SK-N-SH treated with all-trans-retinoic acid at 6 μM for 48 hours (cell line): ENCODE measurements at regions not wholly inside any gene's neighbourhood (a gene's known extent, or its start where the extent isn't known, plus 50 kb on each side); places are given as distances from the start of the nearest gene placed in this dataset.

ENCODE experiments used
- ATAC-seq: fragments of 200-7000 bp; cut with Tn5 transposase; 3 replicates; pipeline ENCODE4 v1.9.1; 2020; ENCODE audit warnings: mild to moderate bottlenecking, moderate library complexity
- ARNTL ChIP-seq: fragments of 450-650 bp; formaldehyde crosslinking; IDR thresholded peaks from 2 replicates; pipeline ENCODE4 v1.5.0; 2020; ENCODE audit warnings: low read depth, mild to moderate bottlenecking, moderate library complexity, borderline replicate concordance
- BACH2 ChIP-seq: fragments of 250-450 bp; sonication (Bioruptor Pico); IDR thresholded peaks from 2 replicates; pipeline ENCODE4 v1.9.0; 2021; ENCODE audit warnings: mild to moderate bottlenecking, borderline replicate concordance
- CSDC2 ChIP-seq: fragments of 250-450 bp; sonication (Bioruptor Pico); IDR thresholded peaks from 2 replicates; pipeline ENCODE4 v1.5.0; 2020; ENCODE audit warnings: mild to moderate bottlenecking, moderate library complexity
- ESRRG ChIP-seq: fragments of 250-450 bp; sonication (Bioruptor Pico); IDR thresholded peaks from 2 replicates; pipeline ENCODE4 v1.6.1; 2021; ENCODE audit warnings: mild to moderate bottlenecking
- GLIS3 ChIP-seq: fragments of 250-450 bp; sonication (Bioruptor Pico); IDR thresholded peaks from 2 replicates; pipeline ENCODE4 v1.5.0; 2020; ENCODE audit warnings: mild to moderate bottlenecking, moderate library complexity
- OSR1 ChIP-seq: fragments of 250-450 bp; sonication (Bioruptor Pico); IDR thresholded peaks from 2 replicates; pipeline ENCODE4 v1.8.0; 2022; ENCODE audit warnings: moderate library complexity, mild to moderate bottlenecking, inconsistent platforms
- PPARA ChIP-seq: fragments of 250-450 bp; sonication (Bioruptor Pico); IDR thresholded peaks from 2 replicates; pipeline ENCODE4 v1.5.0; 2020; ENCODE audit warnings: mild to moderate bottlenecking, borderline replicate concordance
- RARB ChIP-seq: fragments of 250-450 bp; sonication (Bioruptor Pico); IDR thresholded peaks from 2 replicates; pipeline ENCODE4 v1.8.0; 2021; ENCODE audit warnings: mild to moderate bottlenecking, moderate library complexity
- SNAI2 ChIP-seq: fragments of 250-450 bp; sonication (Bioruptor Pico); IDR thresholded peaks from 2 replicates; pipeline ENCODE4 v1.5.0; 2020; ENCODE audit warnings: mild to moderate bottlenecking, moderate library complexity
- TCF4 ChIP-seq: fragments of 250-450 bp; sonication (Bioruptor Pico); IDR thresholded peaks from 2 replicates; pipeline ENCODE4 v1.8.0; 2021; ENCODE audit warnings: mild to moderate bottlenecking, moderate library complexity, borderline replicate concordance
- ZC3H10 ChIP-seq: fragments of 250-450 bp; sonication (Bioruptor Pico); IDR thresholded peaks from 2 replicates; pipeline ENCODE4 v1.5.1; 2021; ENCODE audit warnings: mild to moderate bottlenecking, moderate library complexity
- ZFP3 ChIP-seq: fragments of 250-450 bp; sonication (Bioruptor Pico); IDR thresholded peaks from 2 replicates; pipeline ENCODE4 v1.5.0; 2020; ENCODE audit warnings: mild to moderate bottlenecking, moderate library complexity
- ZFP30 ChIP-seq: fragments of 450-650 bp; formaldehyde crosslinking; IDR thresholded peaks from 2 replicates; pipeline ENCODE4 v1.5.0; 2022; ENCODE audit warnings: mild to moderate bottlenecking, moderate library complexity
- ZNF565 ChIP-seq: fragments of 450-650 bp; formaldehyde crosslinking; conservative IDR thresholded peaks from 2 replicates; pipeline ENCODE4 v1.5.0; 2020; ENCODE audit warnings: low read depth, mild to moderate bottlenecking, moderate library complexity
- ZNF70 ChIP-seq: fragments of 450-650 bp; formaldehyde crosslinking; IDR thresholded peaks from 2 replicates; pipeline ENCODE4 v1.5.0; 2020; ENCODE audit warnings: mild to moderate bottlenecking, moderate library complexity
- ZNF8 ChIP-seq: fragments of 450-650 bp; formaldehyde crosslinking; IDR thresholded peaks from 2 replicates; pipeline ENCODE4 v1.5.0; 2020; ENCODE audit warnings: mild to moderate bottlenecking, moderate library complexity
- TF ChIP-seq, protein P1 (sequence below): fragments of 250-450 bp; sonication (Bioruptor Pico); IDR thresholded peaks from 2 replicates; pipeline ENCODE4 v1.5.1; 2020; ENCODE audit warnings: low read depth, mild to moderate bottlenecking, moderate library complexity
- TF ChIP-seq, protein P2 (sequence below): fragments of 250-450 bp; sonication (Bioruptor Pico); IDR thresholded peaks from 2 replicates; pipeline ENCODE4 v1.8.0; 2021; ENCODE audit warnings: low read depth, mild to moderate bottlenecking, moderate library complexity, borderline replicate concordance
- TF ChIP-seq, protein P3 (sequence below): fragments of 250-450 bp; sonication (Bioruptor Pico); IDR thresholded peaks from 2 replicates; pipeline ENCODE4 v1.5.0; 2020; ENCODE audit warnings: mild to moderate bottlenecking, moderate library complexity
- TF ChIP-seq, protein P4 (sequence below): fragments of 250-450 bp; sonication (Bioruptor Pico); IDR thresholded peaks from 2 replicates; pipeline ENCODE4 v1.8.0; 2020; ENCODE audit warnings: mild to moderate bottlenecking, moderate library complexity, borderline replicate concordance

DNA sequence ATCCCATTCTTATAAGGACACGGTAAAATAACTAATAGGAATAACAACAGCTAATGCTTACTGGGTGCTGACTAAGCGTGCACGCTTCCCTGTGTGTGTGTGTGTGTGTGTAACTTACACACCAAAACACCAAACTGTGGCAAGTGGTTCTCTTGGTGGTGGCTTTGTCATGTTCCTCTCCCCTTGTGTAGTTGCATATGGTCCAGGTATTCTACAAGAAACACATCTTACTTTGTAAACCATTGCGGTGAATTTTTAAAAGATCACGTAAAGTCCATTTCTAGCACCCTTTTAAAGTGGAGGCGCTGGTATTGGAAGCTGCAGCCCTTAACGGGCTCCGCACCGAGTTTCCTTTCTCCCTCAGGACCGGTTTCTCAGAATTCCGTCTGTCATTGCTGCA lies 221.0 kb upstream of the FOXF1 start:
- ATAC-seq = no peak
- TF ChIP-seq OSR1 (CRISPR knock-in tag) (no peak), ESRRG (no peak), ZC3H10 (CRISPR knock-in tag) (no peak)
- TF ChIP-seq, protein P1, sequence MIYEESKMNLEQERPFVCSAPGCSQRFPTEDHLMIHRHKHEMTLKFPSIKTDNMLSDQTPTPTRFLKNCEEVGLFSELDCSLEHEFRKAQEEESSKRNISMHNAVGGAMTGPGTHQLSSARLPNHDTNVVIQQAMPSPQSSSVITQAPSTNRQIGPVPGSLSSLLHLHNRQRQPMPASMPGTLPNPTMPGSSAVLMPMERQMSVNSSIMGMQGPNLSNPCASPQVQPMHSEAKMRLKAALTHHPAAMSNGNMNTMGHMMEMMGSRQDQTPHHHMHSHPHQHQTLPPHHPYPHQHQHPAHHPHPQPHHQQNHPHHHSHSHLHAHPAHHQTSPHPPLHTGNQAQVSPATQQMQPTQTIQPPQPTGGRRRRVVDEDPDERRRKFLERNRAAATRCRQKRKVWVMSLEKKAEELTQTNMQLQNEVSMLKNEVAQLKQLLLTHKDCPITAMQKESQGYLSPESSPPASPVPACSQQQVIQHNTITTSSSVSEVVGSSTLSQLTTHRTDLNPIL = no peak

DNA sequence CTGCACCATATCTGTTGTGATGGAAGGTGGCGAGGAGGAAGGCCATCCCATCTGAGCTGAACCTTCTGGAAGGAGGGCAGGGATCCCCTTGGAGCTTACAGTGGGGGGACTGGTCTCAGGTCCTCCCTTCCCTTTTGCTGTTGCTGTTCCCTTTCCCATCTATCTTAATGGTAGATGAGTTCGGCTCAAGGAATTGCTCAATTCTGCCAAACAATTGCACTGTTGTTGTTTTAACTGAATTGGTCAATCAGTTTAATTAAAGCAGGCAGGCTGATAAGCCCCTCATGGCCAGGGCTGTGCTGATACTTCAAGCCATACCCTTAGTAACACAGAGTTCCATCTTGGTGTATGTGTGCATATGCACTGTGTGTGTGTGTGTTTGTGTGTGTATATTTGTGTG lies 220.4 kb upstream of the FOXF1 start:
- no peak for ATAC-seq
- TF ChIP-seq ARNTL (CRISPR knock-in tag) (no peak), ZNF565 (CRISPR knock-in tag) (no peak)
- TF ChIP-seq, protein P2, sequence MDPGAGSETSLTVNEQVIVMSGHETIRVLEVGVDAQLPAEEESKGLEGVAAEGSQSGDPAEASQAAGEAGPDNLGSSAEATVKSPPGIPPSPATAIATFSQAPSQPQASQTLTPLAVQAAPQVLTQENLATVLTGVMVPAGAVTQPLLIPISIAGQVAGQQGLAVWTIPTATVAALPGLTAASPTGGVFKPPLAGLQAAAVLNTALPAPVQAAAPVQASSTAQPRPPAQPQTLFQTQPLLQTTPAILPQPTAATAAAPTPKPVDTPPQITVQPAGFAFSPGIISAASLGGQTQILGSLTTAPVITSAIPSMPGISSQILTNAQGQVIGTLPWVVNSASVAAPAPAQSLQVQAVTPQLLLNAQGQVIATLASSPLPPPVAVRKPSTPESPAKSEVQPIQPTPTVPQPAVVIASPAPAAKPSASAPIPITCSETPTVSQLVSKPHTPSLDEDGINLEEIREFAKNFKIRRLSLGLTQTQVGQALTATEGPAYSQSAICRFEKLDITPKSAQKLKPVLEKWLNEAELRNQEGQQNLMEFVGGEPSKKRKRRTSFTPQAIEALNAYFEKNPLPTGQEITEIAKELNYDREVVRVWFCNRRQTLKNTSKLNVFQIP = no peak

DNA sequence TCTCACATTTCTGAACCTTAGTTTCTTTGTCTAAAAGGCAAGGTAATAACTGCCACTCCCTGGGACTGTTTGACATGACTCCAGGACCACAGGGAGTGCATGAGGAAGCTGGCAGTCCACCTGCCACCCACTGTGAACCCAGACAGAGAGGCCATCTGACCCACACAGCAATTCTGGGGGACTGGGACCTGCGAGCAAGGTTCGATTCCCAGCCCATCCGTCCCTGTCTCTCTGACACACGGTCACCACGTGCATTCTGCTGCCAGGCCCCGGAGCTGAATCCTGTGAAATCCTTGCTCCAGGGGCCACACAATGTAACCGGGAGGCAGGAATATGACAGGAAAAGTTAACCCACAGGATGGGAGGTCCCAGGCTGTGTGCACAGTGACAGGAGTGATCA lies 218.8 kb upstream of the FOXF1 start:
- TF ChIP-seq, protein P2 = no peak
- TF ChIP-seq TCF4 = no peak
- TF ChIP-seq GLIS3 (CRISPR knock-in tag) = no peak
- TF ChIP-seq ARNTL (CRISPR knock-in tag) = no peak
- TF ChIP-seq, protein P1 = no peak
- TF ChIP-seq, protein P3, sequence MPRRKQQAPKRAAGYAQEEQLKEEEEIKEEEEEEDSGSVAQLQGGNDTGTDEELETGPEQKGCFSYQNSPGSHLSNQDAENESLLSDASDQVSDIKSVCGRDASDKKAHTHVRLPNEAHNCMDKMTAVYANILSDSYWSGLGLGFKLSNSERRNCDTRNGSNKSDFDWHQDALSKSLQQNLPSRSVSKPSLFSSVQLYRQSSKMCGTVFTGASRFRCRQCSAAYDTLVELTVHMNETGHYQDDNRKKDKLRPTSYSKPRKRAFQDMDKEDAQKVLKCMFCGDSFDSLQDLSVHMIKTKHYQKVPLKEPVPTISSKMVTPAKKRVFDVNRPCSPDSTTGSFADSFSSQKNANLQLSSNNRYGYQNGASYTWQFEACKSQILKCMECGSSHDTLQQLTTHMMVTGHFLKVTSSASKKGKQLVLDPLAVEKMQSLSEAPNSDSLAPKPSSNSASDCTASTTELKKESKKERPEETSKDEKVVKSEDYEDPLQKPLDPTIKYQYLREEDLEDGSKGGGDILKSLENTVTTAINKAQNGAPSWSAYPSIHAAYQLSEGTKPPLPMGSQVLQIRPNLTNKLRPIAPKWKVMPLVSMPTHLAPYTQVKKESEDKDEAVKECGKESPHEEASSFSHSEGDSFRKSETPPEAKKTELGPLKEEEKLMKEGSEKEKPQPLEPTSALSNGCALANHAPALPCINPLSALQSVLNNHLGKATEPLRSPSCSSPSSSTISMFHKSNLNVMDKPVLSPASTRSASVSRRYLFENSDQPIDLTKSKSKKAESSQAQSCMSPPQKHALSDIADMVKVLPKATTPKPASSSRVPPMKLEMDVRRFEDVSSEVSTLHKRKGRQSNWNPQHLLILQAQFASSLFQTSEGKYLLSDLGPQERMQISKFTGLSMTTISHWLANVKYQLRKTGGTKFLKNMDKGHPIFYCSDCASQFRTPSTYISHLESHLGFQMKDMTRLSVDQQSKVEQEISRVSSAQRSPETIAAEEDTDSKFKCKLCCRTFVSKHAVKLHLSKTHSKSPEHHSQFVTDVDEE (CRISPR knock-in tag) = no peak
- no peak for TF ChIP-seq ESRRG
- TF ChIP-seq SNAI2 (CRISPR knock-in tag) = no peak
- no peak for TF ChIP-seq BACH2 (CRISPR knock-in tag)
- TF ChIP-seq ZNF70 (CRISPR knock-in tag) = no peak
- TF ChIP-seq ZNF565 (CRISPR knock-in tag) = no peak
- no peak for TF ChIP-seq RARB
- no peak for TF ChIP-seq CSDC2 (CRISPR knock-in tag)
- TF ChIP-seq PPARA (CRISPR knock-in tag) = no peak
- TF ChIP-seq, protein P4, sequence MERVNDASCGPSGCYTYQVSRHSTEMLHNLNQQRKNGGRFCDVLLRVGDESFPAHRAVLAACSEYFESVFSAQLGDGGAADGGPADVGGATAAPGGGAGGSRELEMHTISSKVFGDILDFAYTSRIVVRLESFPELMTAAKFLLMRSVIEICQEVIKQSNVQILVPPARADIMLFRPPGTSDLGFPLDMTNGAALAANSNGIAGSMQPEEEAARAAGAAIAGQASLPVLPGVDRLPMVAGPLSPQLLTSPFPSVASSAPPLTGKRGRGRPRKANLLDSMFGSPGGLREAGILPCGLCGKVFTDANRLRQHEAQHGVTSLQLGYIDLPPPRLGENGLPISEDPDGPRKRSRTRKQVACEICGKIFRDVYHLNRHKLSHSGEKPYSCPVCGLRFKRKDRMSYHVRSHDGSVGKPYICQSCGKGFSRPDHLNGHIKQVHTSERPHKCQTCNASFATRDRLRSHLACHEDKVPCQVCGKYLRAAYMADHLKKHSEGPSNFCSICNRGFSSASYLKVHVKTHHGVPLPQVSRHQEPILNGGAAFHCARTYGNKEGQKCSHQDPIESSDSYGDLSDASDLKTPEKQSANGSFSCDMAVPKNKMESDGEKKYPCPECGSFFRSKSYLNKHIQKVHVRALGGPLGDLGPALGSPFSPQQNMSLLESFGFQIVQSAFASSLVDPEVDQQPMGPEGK (CRISPR knock-in tag) = no peak
- TF ChIP-seq ZNF8 (CRISPR knock-in tag) = no peak
- TF ChIP-seq ZFP30 (CRISPR knock-in tag) = no peak
- TF ChIP-seq ZFP3 = no peak
- TF ChIP-seq, all 23 proteins: peak for 0
- no peak for ATAC-seq
